Right lobe of liver (tissue), 4 donors: ENCODE measurements at regions not wholly inside any gene's neighbourhood (a gene's known extent, or its start where the extent isn't known, plus 50 kb on each side); places are given as distances from the start of the nearest gene placed in this dataset.

ENCODE experiments used
- POLR2A ChIP-seq: fragments of 450-650 bp; IDR thresholded peaks from one replicate; pipeline ENCODE4 v1.6.1; 2017; ENCODE audit warnings: antibody characterized with exemption, mild to moderate bottlenecking
- TF ChIP-seq, protein P1 (sequence below), 4 donors: fragments of 200-600 bp in 3 of 4; fragments of 450-650 bp in 1 of 4; IDR thresholded peaks; one replicate each; pipeline versions ENCODE4 v1.5.1 to v1.8.0; 2016 to 2022; ENCODE audit warnings: antibody characterized with exemption in 4 of 4, mild to moderate bottlenecking in 2 of 4
- donor health status: DM: no; HTN: no; CAD: no.
- donor health status: DM: no; HTN: no; CAD: no.
- donor health status: DM: no; HTN: yes; CAD: no.

- TF ChIP-seq, protein P1, sequence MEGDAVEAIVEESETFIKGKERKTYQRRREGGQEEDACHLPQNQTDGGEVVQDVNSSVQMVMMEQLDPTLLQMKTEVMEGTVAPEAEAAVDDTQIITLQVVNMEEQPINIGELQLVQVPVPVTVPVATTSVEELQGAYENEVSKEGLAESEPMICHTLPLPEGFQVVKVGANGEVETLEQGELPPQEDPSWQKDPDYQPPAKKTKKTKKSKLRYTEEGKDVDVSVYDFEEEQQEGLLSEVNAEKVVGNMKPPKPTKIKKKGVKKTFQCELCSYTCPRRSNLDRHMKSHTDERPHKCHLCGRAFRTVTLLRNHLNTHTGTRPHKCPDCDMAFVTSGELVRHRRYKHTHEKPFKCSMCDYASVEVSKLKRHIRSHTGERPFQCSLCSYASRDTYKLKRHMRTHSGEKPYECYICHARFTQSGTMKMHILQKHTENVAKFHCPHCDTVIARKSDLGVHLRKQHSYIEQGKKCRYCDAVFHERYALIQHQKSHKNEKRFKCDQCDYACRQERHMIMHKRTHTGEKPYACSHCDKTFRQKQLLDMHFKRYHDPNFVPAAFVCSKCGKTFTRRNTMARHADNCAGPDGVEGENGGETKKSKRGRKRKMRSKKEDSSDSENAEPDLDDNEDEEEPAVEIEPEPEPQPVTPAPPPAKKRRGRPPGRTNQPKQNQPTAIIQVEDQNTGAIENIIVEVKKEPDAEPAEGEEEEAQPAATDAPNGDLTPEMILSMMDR (IDR thresholded peaks at IDR 0.05) = no peak
- TF ChIP-seq POLR2A = no peak
These were observed 430.6 kb downstream of the MN1 start for GRCh38 chr22:27370987-27371386.
